ENCODE measurements at regions not wholly inside any gene's neighbourhood (a gene's known extent, or its start where the extent isn't known, plus 50 kb on each side); places are given as distances from the start of the nearest gene placed in this dataset.

DNA sequence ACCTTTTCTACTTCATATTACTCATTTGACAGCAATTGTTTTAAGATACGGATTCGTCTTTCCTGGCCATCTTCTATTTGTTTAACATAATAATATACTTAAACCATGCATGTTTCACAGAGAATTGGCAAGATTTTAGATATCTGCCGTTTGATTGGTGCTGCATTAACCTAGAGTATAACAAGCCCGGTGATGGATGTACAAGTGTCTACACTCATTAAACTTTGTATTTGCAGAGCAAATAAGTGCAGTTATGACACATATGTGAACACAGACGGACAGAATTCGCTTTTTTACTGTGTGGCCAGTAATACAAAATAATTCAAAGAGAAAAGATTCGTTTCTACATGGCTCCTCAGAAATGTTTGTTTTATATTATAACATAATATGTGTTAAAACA lies 116.1 kb downstream of the ARL4A start:
- TF ChIP-seq POLR2AphosphoS5 (IDR thresholded peaks at IDR 0.05; ENCODE audit: low read depth, low read length) (no peak), TAF1 (IDR thresholded peaks at IDR 0.05; ENCODE audit: borderline replicate concordance, insufficient read depth, low read length) (no peak)
